ENCODE measurements at regions not wholly inside any gene's neighbourhood (a gene's known extent, or its start where the extent isn't known, plus 50 kb on each side); places are given as distances from the start of the nearest gene placed in this dataset.

DNA sequence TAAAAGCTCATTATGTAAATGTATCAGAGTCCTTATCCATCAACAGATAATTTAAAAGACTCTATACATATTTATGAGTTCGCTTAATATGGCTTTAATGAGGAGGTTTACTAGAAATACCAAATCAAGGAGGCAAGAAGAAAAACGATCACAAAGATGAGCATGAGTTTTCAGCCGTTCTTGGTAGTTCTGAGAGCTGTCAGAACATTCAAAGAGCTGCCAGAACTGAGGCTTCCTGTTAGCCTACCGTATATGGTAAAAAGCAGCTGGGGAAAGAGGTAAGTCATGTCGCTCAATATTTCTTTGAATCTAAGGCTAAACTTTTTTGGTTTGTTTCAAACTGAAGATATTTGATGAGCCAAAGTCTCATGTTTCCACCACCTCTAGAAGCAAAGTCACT is 115.3 kb upstream of the PLXNC1 start:
- TF ChIP-seq, protein P1, sequence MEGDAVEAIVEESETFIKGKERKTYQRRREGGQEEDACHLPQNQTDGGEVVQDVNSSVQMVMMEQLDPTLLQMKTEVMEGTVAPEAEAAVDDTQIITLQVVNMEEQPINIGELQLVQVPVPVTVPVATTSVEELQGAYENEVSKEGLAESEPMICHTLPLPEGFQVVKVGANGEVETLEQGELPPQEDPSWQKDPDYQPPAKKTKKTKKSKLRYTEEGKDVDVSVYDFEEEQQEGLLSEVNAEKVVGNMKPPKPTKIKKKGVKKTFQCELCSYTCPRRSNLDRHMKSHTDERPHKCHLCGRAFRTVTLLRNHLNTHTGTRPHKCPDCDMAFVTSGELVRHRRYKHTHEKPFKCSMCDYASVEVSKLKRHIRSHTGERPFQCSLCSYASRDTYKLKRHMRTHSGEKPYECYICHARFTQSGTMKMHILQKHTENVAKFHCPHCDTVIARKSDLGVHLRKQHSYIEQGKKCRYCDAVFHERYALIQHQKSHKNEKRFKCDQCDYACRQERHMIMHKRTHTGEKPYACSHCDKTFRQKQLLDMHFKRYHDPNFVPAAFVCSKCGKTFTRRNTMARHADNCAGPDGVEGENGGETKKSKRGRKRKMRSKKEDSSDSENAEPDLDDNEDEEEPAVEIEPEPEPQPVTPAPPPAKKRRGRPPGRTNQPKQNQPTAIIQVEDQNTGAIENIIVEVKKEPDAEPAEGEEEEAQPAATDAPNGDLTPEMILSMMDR (IDR thresholded peaks at IDR 0.05): no peak
- no peak for TF ChIP-seq POLR2A (IDR thresholded peaks at IDR 0.05)
